GM21528 (cell line): ENCODE measurements at regions not wholly inside any gene's neighbourhood (a gene's known extent, or its start where the extent isn't known, plus 50 kb on each side); places are given as distances from the start of the nearest gene placed in this dataset.

Experiments used
- ATAC-seq: cut with Tn5 transposase; IDR thresholded peaks from one replicate; pipeline ENCODE4 v1.9.1; 2021; ENCODE audit warnings: mild to moderate bottlenecking, moderate library complexity; ENCODE audit not compliant: unreplicated experiment, low FRiP score

GRCh38 chr5:72030237-72030636, 77.0 kb upstream of the MAP1B start:
- no peak for ATAC-seq

DNA sequence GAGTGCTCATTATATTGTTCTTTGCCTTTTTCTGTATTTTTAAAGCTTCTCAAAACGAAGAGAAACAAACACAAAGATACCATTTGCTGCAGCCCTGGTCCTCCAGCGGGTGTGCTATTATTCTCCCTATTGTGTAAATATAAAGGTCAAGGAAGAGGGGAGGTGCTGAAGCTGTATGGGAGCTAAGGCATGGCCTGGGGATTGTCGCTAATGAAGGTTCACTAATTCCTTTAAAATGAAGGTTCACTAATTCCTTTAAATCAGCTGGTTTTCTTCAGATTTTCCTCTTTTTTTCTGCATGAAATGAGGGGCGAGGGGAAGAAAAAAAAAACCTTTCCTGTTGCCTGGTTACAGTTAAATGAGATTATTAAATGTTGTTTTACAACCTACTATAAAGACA, 74.5 kb upstream of the MAP1B start:
- ATAC-seq, result no peak

DNA sequence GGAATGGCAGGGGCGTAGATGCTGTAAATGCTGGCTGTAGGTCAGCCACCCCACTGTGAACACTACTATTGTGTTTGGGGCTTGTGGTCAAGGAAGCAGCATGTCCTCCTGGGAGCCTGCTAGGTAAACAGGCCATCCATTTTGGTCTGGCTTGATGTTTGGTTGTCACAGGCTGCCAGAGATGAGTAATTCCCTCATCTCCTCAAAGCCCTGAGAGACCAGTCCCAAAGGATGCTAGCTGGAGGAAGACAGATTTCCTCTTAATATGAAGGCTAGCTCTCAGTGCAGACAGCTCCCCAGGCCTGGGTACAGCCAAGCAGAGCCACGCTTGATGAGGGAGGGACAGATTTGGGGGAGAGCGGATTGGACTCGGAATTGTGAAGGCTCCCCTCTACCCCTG, 72.5 kb upstream of the MAP1B start:
- ATAC-seq, result no peak

- ATAC-seq, result no peak
Observed at GRCh38 chr5:72035831-72036230, 71.4 kb upstream of the MAP1B start.

DNA sequence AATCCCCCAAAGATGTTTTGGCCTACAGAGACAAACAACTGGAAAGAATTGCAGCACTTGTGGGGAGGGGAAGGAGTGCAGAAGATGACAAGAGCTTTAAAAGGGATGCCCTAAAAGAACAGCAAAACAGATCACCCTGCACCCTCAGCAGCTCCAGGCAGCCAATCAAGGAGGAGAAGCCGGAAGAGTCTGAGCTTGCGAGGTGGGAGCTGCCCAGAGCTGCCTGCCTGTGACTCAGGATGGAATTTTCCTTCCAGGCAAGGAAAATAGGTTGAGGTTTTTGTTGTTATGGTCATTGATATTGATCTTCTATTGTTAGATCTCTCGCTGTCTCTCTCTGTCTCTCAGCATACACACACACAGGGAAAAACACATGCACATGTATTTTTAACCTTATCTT, 70.3 kb upstream of the MAP1B start:
- no peak for ATAC-seq

DNA sequence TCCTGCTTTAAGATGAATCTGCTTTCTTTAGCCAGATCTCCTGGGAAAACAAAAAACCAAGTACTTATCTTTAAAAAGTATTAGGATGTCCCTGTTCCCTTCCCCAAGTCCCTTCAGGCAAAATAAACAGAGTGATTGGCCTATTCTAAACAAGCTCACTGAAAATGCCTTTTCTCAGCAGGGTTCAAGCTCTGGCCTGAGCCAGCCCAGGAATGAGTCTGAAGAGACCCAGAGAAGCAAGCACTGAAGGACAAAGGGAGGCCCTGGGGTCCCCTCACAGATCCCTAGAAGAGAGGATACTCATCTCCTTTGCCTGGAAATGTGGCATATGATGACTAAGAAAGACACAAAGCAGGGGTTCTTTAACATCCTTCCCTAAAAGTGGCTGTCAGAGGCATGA, 66.8 kb upstream of the MAP1B start:
- ATAC-seq, result no peak

GRCh38 chr5:72041654-72042053, 65.6 kb upstream of the MAP1B start:
- no peak for ATAC-seq

DNA sequence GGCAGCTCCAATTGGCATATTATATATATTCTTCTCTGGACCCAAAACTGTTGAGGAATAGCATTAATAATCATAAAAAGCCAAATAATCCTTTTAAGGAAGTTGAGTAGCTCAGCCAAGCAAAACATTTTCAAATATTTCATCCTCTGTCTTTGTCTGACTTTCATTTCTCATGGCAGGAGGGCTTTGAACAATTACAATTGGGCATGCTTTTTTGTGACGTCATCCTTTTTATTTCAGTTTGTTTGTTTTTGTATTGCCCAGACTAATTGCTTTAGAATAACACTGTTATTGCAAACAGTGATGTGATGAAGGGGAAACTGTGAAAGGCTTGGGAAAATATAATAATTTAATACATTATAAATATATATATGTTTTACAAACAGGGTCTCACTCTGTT, 65.2 kb upstream of the MAP1B start:
- no peak for ATAC-seq

DNA sequence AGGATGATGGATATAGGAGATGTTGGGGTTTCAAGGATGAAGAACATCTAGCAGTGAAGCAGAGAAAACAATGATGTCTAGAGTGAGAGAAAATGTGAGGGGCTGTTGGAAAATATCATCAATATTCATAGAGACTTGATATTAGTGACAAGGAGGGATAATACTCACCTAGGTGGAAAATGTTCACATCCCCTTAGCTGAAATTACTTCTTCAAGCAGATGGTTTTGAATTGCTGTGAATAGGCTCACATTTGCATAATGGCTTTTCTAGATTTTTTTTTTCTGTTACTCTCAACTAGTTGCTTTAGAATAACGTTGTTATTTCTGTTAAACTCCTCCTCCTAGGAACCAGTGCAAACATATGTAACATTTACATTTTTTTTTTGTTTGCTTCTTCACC, 61.6 kb upstream of the MAP1B start:
- ATAC-seq, result no peak

- ATAC-seq, result no peak
Observed at GRCh38 chr5:72046106-72046505, 61.2 kb upstream of the MAP1B start.

- ATAC-seq, result no peak
Observed at GRCh38 chr5:72055636-72056035, 51.6 kb upstream of the MAP1B start.
